Lung microvascular endothelial cell (primary cell): ENCODE measurements at regions not wholly inside any gene's neighbourhood (a gene's known extent, or its start where the extent isn't known, plus 50 kb on each side); places are given as distances from the start of the nearest gene placed in this dataset.
"Not testable (repeated sequence)": the region's sequence is repeated elsewhere in the genome, so short reads cannot be mapped to it uniquely, and the experiment has no call there.

Experiments used
- DNase-seq, 2 donors: peaks; one replicate each; pipeline versions ENCODE4 v3.0.0 to v3.0.0-alpha.2; 2010; ENCODE audit warnings: low read depth in 2 of 2

- no peak for DNase-seq
These were observed 284.2 kb downstream of the DOK5 start for GRCh38 chr20:54759589-54759988.

- no peak for DNase-seq
These were observed 271.4 kb downstream of the DOK5 start for GRCh38 chr20:54746796-54747195.

- no peak for DNase-seq
These were observed 270.4 kb downstream of the DOK5 start for GRCh38 chr20:54745780-54746179.

GRCh38 chr20:54744097-54744496 is 268.7 kb downstream of the DOK5 start:
- DNase-seq, result no peak

- no peak for DNase-seq
These were observed 266.8 kb downstream of the DOK5 start for GRCh38 chr20:54742193-54742592.

GRCh38 chr20:54736421-54736820 is 261.0 kb downstream of the DOK5 start:
- DNase-seq, result no peak

- no peak for DNase-seq
These were observed 258.3 kb downstream of the DOK5 start for GRCh38 chr20:54733687-54734086.

- DNase-seq, result no peak
These were observed 252.1 kb downstream of the DOK5 start for GRCh38 chr20:54727490-54727889.

- DNase-seq, result no peak
These were observed 251.4 kb downstream of the DOK5 start for GRCh38 chr20:54726687-54727300.

- DNase-seq, result not testable (repeated sequence)
These were observed 249.9 kb downstream of the DOK5 start for GRCh38 chr20:54725266-54725665.

- DNase-seq, result no peak
These were observed 248.3 kb downstream of the DOK5 start for GRCh38 chr20:54723723-54724122.

GRCh38 chr20:54717983-54718382 is 242.6 kb downstream of the DOK5 start:
- DNase-seq, result no peak

- no peak for DNase-seq
These were observed 241.4 kb downstream of the DOK5 start for GRCh38 chr20:54716790-54717189.

- DNase-seq, result no peak
These were observed 240.9 kb downstream of the DOK5 start for GRCh38 chr20:54716174-54716747.

- no peak for DNase-seq
These were observed 239.4 kb downstream of the DOK5 start for GRCh38 chr20:54714817-54715216.

- no peak for DNase-seq
These were observed 238.3 kb downstream of the DOK5 start for GRCh38 chr20:54713727-54714126.

GRCh38 chr20:54711071-54711470 is 235.7 kb downstream of the DOK5 start:
- no peak for DNase-seq

- no peak for DNase-seq
These were observed 234.9 kb downstream of the DOK5 start for GRCh38 chr20:54710341-54710740.

- no peak for DNase-seq
These were observed 232.8 kb downstream of the DOK5 start for GRCh38 chr20:54708229-54708628.

- DNase-seq, result no peak
These were observed 232.4 kb downstream of the DOK5 start for GRCh38 chr20:54707801-54708200.

- no peak for DNase-seq
These were observed 231.2 kb downstream of the DOK5 start for GRCh38 chr20:54706581-54706980.

- DNase-seq, result no peak
These were observed 228.7 kb downstream of the DOK5 start for GRCh38 chr20:54704032-54704635.
